IMR-90 (cell line): ENCODE measurements at regions not wholly inside any gene's neighbourhood (a gene's known extent, or its start where the extent isn't known, plus 50 kb on each side); places are given as distances from the start of the nearest gene placed in this dataset.

Experiments
- ATAC-seq: fragments of 200-7000 bp; cut with Tn5 transposase; 2 replicates; pipeline ENCODE4 v1.9.1; 2020; ENCODE audit warnings: low read depth, mild to moderate bottlenecking, moderate library complexity
- BruUV-seq: library from RNA; stranded (reverse); fragments of 400-500 nt; replicated peaks from 2 replicates; lab custom pipeline; 2021; lab: Mats Ljungman, UMichigan
- CTCF ChIA-PET: fragments of 300-600 bp; formaldehyde crosslinking; extraction: SDS; loops from one replicate; lab custom pipeline; 2021; ENCODE audit warnings: antibody characterized with exemption; lab: Yijun Ruan, JAX
- POLR2A ChIA-PET: fragments of 300-600 bp; sonication (Branson Sonifier 250); formaldehyde crosslinking; loops from one replicate; lab custom pipeline; 2022; ENCODE audit warnings: antibody characterized with exemption; ENCODE audit not compliant: unreplicated experiment; lab: Charles Lee
- DNase-seq: peaks from one replicate; pipeline ENCODE4 v3.0.0; 2013
- H2AFZ ChIP-seq: replicated peaks from 2 replicates; pipeline ENCODE3; 2013; ENCODE audit warnings: low read length, mild to moderate bottlenecking; ENCODE audit not compliant: poor library complexity
- H2AK5ac ChIP-seq: 2 replicates; pipeline ENCODE4 v1.6.1; 2013; ENCODE audit warnings: low read depth, low read length, inconsistent platforms
- H2AK9ac ChIP-seq: replicated peaks from 2 replicates; pipeline ENCODE3; 2013; ENCODE audit warnings: mild to moderate bottlenecking, low read depth, low read length, moderate library complexity; ENCODE audit not compliant: poor library complexity
- H2BK120ac ChIP-seq: 2 replicates; pipeline ENCODE4 v1.6.1; 2013; ENCODE audit warnings: low read depth, low read length, inconsistent platforms
- H2BK15ac ChIP-seq: 3 replicates; pipeline ENCODE4 v1.6.1; 2013; ENCODE audit warnings: low read depth, low read length, inconsistent platforms
- H2BK20ac ChIP-seq: 2 replicates; pipeline ENCODE4 v1.6.1; 2013; ENCODE audit warnings: low read depth, mild to moderate bottlenecking, inconsistent platforms, low read length, moderate library complexity
- H2BK5ac ChIP-seq: 2 replicates; pipeline ENCODE4 v1.6.1; 2013; ENCODE audit warnings: mild to moderate bottlenecking, low read depth, low read length, inconsistent platforms; ENCODE audit not compliant: poor library complexity, severe bottlenecking
- H3K14ac ChIP-seq: replicated peaks from 2 replicates; pipeline ENCODE4 v1.6.1; 2013; ENCODE audit warnings: low read depth, low read length, inconsistent platforms
- H3K18ac ChIP-seq: 2 replicates; pipeline ENCODE4 v1.6.1; 2013; ENCODE audit warnings: low read depth, low read length, control low read depth
- H3K23ac ChIP-seq: 2 replicates; pipeline ENCODE4 v1.6.1; 2013; ENCODE audit warnings: low read depth, low read length, inconsistent platforms
- H3K27ac ChIP-seq: 2 replicates; pipeline ENCODE4 v1.5.1; 2013; ENCODE audit warnings: mild to moderate bottlenecking, control low read depth, low read length; ENCODE audit not compliant: insufficient read depth
- H3K27me3 ChIP-seq: 2 replicates; pipeline ENCODE4 v1.6.1; 2013; ENCODE audit warnings: low read length; ENCODE audit not compliant: control insufficient read depth, insufficient read depth
- H3K36me3 ChIP-seq: 2 replicates; pipeline ENCODE4 v1.6.1; 2013; ENCODE audit warnings: low read length, mixed read lengths; ENCODE audit not compliant: control insufficient read depth, insufficient read depth
- H3K4ac ChIP-seq: 2 replicates; pipeline ENCODE4 v1.6.1; 2013; ENCODE audit warnings: low read depth, low read length, inconsistent platforms
- H3K4me1 ChIP-seq: 2 replicates; pipeline ENCODE4 v1.6.1; 2013; ENCODE audit warnings: low read length, mixed read lengths; ENCODE audit not compliant: control insufficient read depth, insufficient read depth
- H3K4me2 ChIP-seq: 2 replicates; pipeline ENCODE4 v1.6.1; 2013; ENCODE audit warnings: low read depth, mild to moderate bottlenecking, control low read depth, low read length, moderate library complexity
- H3K4me3 ChIP-seq: 2 replicates; pipeline ENCODE4 v1.5.1; 2013; ENCODE audit warnings: low read depth, mild to moderate bottlenecking, control low read depth, low read length, moderate library complexity; ENCODE audit not compliant: insufficient read depth
- H3K56ac ChIP-seq: 2 replicates; pipeline ENCODE4 v1.6.1; 2013; ENCODE audit warnings: low read length, inconsistent platforms; ENCODE audit not compliant: insufficient read depth; ENCODE audit errors: extremely low read depth
- H3K79me1 ChIP-seq, 2 experiments: 2 replicates each; pipeline ENCODE4 v1.6.1; 2013; ENCODE audit warnings: low read length in 2 of 2, inconsistent platforms in 1 of 2, low read depth in 1 of 2
- H3K9ac ChIP-seq: 2 replicates; pipeline ENCODE4 v1.6.1; 2013; ENCODE audit warnings: low read depth, low read length, control low read depth
- H3K9me1 ChIP-seq: 2 replicates; pipeline ENCODE4 v1.6.1; 2013; ENCODE audit warnings: low read length, inconsistent platforms; ENCODE audit not compliant: insufficient read depth
- H3K9me3 ChIP-seq: 2 replicates; pipeline ENCODE4 v1.6.1; 2013; ENCODE audit warnings: low read length; ENCODE audit not compliant: control insufficient read depth, insufficient read depth
- H4K20me1 ChIP-seq: 2 replicates; pipeline ENCODE4 v1.6.1; 2013; ENCODE audit warnings: low read length, inconsistent platforms; ENCODE audit not compliant: insufficient read depth
- H4K5ac ChIP-seq: 2 replicates; pipeline ENCODE4 v1.6.1; 2013; ENCODE audit warnings: mild to moderate bottlenecking, low read depth, low read length, control low read depth
- H4K8ac ChIP-seq, 2 experiments: 2 replicates each; pipeline ENCODE4 v1.6.1; 2013; ENCODE audit warnings: low read depth in 2 of 2, low read length in 2 of 2, control low read depth in 1 of 2, inconsistent platforms in 1 of 2
- H4K91ac ChIP-seq: 2 replicates; pipeline ENCODE4 v1.6.1; 2013; ENCODE audit warnings: low read depth, low read length, inconsistent platforms; ENCODE audit not compliant: insufficient read depth
- BHLHE40 ChIP-seq: fragments of 150-350 bp; IDR thresholded peaks from 2 replicates; pipeline ENCODE4 v1.6.1; 2016; ENCODE audit warnings: mild to moderate bottlenecking, low read depth, low read length
- CEBPB ChIP-seq: IDR thresholded peaks from 2 replicates; pipeline ENCODE4 v1.6.1; 2012; ENCODE audit warnings: low read depth, low read length, improper control_type of control experiment
- CHD1 ChIP-seq: IDR thresholded peaks from 2 replicates; pipeline ENCODE4 v1.6.1; 2012; ENCODE audit warnings: low read depth, low read length, improper control_type of control experiment
- FOS ChIP-seq: fragments of 150-350 bp; IDR thresholded peaks from 2 replicates; pipeline ENCODE4 v1.6.1; 2016; ENCODE audit warnings: low read depth, low read length
- MAFK ChIP-seq: IDR thresholded peaks from 2 replicates; pipeline ENCODE4 v1.6.1; 2012; ENCODE audit warnings: low read depth, low read length, improper control_type of control experiment
- MAZ ChIP-seq: IDR thresholded peaks from 2 replicates; pipeline ENCODE4 v1.6.1; 2012; ENCODE audit warnings: low read depth, mild to moderate bottlenecking, low read length, improper control_type of control experiment, moderate library complexity, borderline replicate concordance
- MXI1 ChIP-seq: IDR thresholded peaks from 2 replicates; pipeline ENCODE4 v1.6.1; 2012; ENCODE audit warnings: low read depth, mild to moderate bottlenecking, low read length, moderate library complexity, borderline replicate concordance
- NFE2L2 ChIP-seq: fragments of 150-350 bp; IDR thresholded peaks from 2 replicates; pipeline ENCODE4 v1.6.1; 2016; ENCODE audit warnings: low read depth, mild to moderate bottlenecking, low read length
- POLR2A ChIP-seq: IDR thresholded peaks from 2 replicates; pipeline ENCODE4 v1.6.1; 2012; ENCODE audit warnings: mild to moderate bottlenecking, low read depth, low read length
- RAD21 ChIP-seq: IDR thresholded peaks from 2 replicates; pipeline ENCODE4 v1.6.1; 2012; ENCODE audit warnings: low read length, improper control_type of control experiment
- RCOR1 ChIP-seq: IDR thresholded peaks from 2 replicates; pipeline ENCODE4 v1.6.1; 2012; ENCODE audit warnings: mild to moderate bottlenecking, low read length, improper control_type of control experiment; ENCODE audit not compliant: insufficient replicate concordance
- RFX5 ChIP-seq: IDR thresholded peaks from 2 replicates; pipeline ENCODE4 v1.8.0; 2012; ENCODE audit warnings: low read depth, mild to moderate bottlenecking, low read length, moderate library complexity
- SMC3 ChIP-seq: fragments of 150-350 bp; IDR thresholded peaks from 2 replicates; pipeline ENCODE4 v1.6.1; 2016; ENCODE audit warnings: low read depth, mild to moderate bottlenecking, antibody characterized with exemption, low read length, moderate library complexity
- WGBS, 2 experiments: methylation state at CpG; one replicate each; pipeline versions ENCODE4 v1.1.5 to v1.1.7; 2013; ENCODE audit warnings: missing lambda C conversion rate in 2 of 2; ENCODE audit not compliant: insufficient read length in 1 of 2; ENCODE audit errors: extremely low coverage in 2 of 2; 5-methylcytosine and 5-hydroxymethylcytosine counted together
- dilution Hi-C: fragments of 300-500 bp; cut with HindIII; formaldehyde crosslinking; loops from one replicate; pipeline ENCODE4 v1.14.3; 2018; ENCODE audit warnings: low sequenced_read_pairs; ENCODE audit not compliant: unreplicated experiment
- in situ Hi-C: fragments of 300-500 bp; cut with MboI; formaldehyde crosslinking; loops from 3 replicates; pipeline ENCODE4 v1.14.3; 2019; ENCODE audit warnings: low sequenced_read_pairs, inconsistent platforms, mixed read lengths
- intact Hi-C: fragments of 100-400 bp; cut with micrococcal nuclease; formaldehyde crosslinking; loops from 2 replicates; pipeline ENCODE4 v1.10.0; 2022
- TF ChIP-seq, protein P1 (sequence below): conservative IDR thresholded peaks from 2 replicates; pipeline ENCODE4 v1.5.1; 2012; ENCODE audit warnings: mild to moderate bottlenecking, low read depth, low read length, improper control_type of control experiment
- TF ChIP-seq, protein P2 (sequence below): fragments of 150-350 bp; IDR thresholded peaks from 2 replicates; pipeline ENCODE4 v1.6.1; 2016; ENCODE audit warnings: low read depth, mild to moderate bottlenecking, low read length, moderate library complexity, borderline replicate concordance

- in situ Hi-C loops: no loop called here
- BruUV-seq: no TSS peak
- no peak overlapping the region for H3K4me2 ChIP-seq
- no peaks in the 10 kb centered on the region for H4K20me1 ChIP-seq
- no peak overlapping the region for H3K27ac ChIP-seq
- no peaks in the 10 kb centered on the region for H3K79me1 ChIP-seq
- H2AK9ac ChIP-seq: no peak overlapping the region
- no peak overlapping the region for H3K9ac ChIP-seq
- no peak overlapping the region for H3K23ac ChIP-seq
- intact Hi-C loops: no loop called here
- H3K14ac ChIP-seq: no peak overlapping the region
- ChIA-PET POLR2A (no interaction called here), CTCF (no interaction called here)
- H4K5ac ChIP-seq: no peak overlapping the region
- no CpG with 5 or more reads among the region's 2 CpGs for WGBS, 2 experiments
- H3K18ac ChIP-seq: no peak overlapping the region
- no peaks in the 10 kb centered on the region for H3K9me3 ChIP-seq
- H2BK20ac ChIP-seq: no peak overlapping the region
- H2BK120ac ChIP-seq: no peak overlapping the region
- H4K91ac ChIP-seq: no peak overlapping the region
- ATAC-seq (no peak), DNase-seq (no peak)
- no peak overlapping the region for H4K8ac ChIP-seq
- no peak overlapping the region for H2BK5ac ChIP-seq
- no peak overlapping the region for H3K4ac ChIP-seq
- no peak overlapping the region for H3K56ac ChIP-seq
- TF ChIP-seq MXI1 (no peak), CEBPB (no peak), FOS (no peak), SMC3 (no peak), BHLHE40 (no peak), POLR2A (no peak), RCOR1 (no peak), MAZ (no peak), NFE2L2 (no peak), RFX5 (no peak), MAFK (no peak), RAD21 (no peak), CHD1 (no peak)
- TF ChIP-seq, protein P1, sequence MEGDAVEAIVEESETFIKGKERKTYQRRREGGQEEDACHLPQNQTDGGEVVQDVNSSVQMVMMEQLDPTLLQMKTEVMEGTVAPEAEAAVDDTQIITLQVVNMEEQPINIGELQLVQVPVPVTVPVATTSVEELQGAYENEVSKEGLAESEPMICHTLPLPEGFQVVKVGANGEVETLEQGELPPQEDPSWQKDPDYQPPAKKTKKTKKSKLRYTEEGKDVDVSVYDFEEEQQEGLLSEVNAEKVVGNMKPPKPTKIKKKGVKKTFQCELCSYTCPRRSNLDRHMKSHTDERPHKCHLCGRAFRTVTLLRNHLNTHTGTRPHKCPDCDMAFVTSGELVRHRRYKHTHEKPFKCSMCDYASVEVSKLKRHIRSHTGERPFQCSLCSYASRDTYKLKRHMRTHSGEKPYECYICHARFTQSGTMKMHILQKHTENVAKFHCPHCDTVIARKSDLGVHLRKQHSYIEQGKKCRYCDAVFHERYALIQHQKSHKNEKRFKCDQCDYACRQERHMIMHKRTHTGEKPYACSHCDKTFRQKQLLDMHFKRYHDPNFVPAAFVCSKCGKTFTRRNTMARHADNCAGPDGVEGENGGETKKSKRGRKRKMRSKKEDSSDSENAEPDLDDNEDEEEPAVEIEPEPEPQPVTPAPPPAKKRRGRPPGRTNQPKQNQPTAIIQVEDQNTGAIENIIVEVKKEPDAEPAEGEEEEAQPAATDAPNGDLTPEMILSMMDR: no peak
- TF ChIP-seq, protein P2, sequence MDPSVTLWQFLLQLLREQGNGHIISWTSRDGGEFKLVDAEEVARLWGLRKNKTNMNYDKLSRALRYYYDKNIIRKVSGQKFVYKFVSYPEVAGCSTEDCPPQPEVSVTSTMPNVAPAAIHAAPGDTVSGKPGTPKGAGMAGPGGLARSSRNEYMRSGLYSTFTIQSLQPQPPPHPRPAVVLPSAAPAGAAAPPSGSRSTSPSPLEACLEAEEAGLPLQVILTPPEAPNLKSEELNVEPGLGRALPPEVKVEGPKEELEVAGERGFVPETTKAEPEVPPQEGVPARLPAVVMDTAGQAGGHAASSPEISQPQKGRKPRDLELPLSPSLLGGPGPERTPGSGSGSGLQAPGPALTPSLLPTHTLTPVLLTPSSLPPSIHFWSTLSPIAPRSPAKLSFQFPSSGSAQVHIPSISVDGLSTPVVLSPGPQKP: no peak
- H2AFZ ChIP-seq: no peak overlapping the region
- no peaks in the 10 kb centered on the region for H3K27me3 ChIP-seq
- no peak overlapping the region for H2BK15ac ChIP-seq
- H2AK5ac ChIP-seq: no peak overlapping the region
- no peak overlapping the region for H3K4me3 ChIP-seq
- dilution Hi-C loops: no loop called here
- no peaks in the 10 kb centered on the region for H3K36me3 ChIP-seq
- H3K4me1 ChIP-seq: no peaks in the 10 kb centered on the region
- H3K9me1 ChIP-seq: no peaks in the 10 kb centered on the region
These were observed 146.1 kb upstream of the C11orf87 start for GRCh38 chr11:109275931-109276330.
